ENCODE measurements at regions not wholly inside any gene's neighbourhood (a gene's known extent, or its start where the extent isn't known, plus 50 kb on each side); places are given as distances from the start of the nearest gene placed in this dataset.
"Not testable (repeated sequence)": the region's sequence is repeated elsewhere in the genome, so short reads cannot be mapped to it uniquely, and the experiment has no call there.

GRCh38 chr4:1523033-1523432 lies 116.8 kb upstream of the NKX1-1 start:
- no peak for DNase-seq

GRCh38 chr4:1522606-1523005 lies 116.4 kb upstream of the NKX1-1 start:
- no peak for DNase-seq

DNA sequence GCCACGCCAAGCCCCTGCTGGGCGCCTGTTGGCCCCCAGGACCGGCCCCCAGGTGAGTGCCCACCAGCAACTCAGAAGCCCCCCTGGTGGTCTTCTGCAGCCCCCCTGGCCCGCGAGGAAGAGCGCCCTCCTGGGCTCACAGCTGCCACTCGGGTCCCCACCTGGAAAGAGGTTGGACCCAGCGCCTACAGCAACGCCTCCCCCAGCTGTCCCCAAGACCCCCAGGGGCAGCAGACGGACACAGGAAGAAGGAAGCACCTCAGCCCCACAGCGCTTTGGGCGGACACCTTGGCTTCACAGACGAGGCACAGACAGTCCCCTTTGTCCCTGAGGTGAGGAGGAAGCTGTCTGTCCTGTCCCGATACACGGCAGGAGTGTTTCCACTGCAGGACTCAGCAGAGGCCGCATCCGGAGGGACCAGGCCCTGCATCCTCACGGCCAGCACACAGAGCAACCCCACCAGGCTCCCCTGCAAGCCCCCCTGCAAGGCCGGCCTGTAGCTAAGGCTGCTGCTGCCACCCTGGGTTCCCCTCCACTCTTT lies 115.6 kb upstream of the NKX1-1 start:
- DNase-seq = no peak

DNA sequence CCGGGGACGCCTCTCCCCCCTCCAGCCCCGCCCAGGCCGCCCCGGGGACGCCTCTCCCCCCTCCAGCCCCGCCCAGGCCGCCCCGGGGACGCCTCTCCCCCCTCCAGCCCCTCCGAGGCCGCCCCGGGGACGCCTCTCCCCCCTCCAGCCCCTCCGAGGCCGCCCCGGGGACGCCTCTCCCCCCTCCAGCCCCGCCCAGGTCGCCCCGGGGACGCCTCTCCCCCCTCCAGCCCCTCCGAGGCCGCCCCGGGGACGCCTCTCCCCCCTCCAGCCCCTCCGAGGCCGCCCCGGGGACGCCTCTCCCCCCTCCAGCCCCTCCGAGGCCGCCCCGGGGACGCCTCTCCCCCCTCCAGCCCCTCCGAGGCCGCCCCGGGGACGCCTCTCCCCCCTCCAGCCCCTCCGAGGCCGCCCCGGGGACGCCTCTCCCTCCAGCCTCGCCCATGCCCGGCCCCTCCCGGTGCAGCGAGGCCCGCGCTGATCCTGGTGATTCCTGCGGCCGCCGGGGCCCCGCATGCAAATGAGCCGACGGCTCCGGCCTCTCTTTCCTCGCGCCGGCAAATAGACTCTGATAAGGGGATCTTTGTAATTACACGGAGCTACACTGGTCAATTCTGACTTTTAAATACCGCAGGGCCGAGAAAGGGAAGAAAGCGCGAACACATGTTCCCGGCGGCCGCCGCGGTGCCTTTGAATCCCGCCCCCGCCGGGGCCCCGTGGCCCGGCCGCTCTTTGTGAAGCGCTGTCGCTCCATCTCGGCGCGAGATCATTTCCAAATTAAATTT lies 114.7 kb upstream of the NKX1-1 start:
- DNase-seq = not testable (repeated sequence)

- no peak for DNase-seq
Observed at GRCh38 chr4:1519787-1520661, 113.8 kb upstream of the NKX1-1 start.

DNA sequence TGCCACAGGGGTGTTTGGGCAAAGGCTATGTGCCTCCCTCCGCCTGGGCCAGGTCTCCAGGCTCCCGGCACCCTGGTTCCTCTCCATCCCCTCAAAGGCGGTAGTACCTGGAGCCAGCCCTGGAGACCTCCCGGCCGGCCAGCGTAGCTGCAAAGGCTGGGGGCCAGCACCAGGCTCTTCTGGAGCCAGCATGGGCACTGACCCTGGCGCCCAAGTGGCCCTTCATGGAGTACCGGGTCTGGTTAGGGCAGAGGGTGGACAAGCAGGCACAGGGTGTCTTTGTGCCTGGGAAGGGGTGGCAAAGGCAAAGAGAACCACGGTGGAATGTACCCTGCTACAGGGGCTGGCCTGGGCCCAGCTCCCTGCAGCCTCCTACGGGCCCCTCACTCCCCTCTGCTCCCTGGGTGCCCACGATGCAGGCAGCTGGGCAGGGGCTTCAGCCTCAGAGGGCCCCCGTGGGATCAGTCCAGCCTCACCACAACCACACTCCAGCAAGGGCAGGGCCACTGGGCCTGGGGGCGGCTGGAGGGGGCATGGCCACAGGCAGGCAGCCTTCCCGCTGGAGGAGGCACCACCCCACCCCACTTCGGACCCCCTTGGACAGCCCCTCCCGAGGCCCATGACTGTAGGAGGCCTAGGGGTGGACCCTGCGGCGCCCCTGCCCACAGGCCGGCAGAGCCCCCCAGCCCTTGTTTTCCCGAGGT lies 112.9 kb upstream of the NKX1-1 start:
- DNase-seq = no peak

DNA sequence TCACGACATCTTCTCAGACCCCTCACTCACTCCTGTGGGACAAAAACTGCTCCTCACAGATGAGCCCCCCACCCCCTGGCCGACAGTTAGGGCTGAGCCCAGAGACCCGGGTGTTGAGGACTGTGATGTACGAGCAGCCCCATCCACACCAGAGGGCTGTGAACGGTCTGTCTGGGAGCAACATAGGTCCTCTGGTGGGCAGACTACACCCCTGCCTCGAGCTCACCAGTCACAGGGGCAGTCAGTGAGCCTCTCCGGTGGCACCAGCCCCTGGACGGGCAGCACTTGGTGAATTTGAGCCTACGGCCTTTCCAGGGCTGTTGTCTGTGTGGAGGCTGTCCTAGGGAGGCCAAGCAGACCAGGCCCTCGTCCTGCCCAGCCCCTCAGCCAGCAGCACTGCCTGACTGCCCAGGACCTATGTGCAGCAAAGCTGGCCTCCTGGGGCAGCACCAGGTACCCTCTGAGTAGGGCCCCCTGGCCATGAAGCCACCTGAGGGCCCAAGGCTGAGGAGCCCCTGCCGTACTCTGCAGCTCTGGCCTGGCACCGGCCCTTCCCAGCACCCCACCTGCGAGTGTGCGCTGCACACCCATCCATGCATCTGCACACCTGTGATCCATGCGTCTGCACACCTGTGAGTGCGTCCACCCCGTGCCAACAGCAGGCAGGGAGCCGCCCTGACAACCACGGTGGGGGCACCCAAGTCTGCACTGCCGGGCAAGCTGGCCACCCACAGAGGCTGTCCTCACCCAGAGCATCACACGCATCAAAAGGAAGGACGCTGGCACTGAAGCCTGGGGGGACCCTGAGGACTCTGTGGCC lies 111.6 kb upstream of the NKX1-1 start:
- DNase-seq = no peak

DNA sequence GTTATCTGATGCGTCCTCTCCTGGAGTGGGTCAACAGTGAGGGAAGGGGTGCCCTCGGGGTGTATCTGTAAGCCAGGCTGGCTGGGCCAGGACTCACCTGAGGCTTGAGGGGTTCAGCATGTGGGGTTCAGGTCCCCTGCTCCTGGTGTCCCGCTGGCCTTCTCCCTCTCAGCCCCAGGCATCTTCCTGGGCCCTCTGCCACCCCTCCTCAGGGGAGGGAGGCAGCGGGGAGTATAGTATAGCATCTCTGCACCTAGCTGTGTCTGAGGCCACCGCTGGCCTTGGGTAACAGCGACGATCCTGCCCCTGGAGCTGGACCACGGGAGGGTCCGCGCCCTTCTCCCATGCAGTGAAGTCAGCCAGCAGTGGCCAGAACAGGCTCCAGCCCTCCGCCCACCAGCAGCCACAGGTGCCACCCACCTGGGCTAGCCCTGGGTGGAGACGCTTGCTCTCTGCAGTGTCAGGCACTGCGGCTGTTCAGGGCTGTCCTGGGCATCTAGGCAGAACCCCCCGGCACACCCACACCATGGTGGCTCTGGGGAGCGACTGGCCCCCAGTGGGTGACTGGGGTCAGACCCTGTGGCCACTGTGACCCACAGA lies 110.7 kb upstream of the NKX1-1 start:
- no peak for DNase-seq

DNA sequence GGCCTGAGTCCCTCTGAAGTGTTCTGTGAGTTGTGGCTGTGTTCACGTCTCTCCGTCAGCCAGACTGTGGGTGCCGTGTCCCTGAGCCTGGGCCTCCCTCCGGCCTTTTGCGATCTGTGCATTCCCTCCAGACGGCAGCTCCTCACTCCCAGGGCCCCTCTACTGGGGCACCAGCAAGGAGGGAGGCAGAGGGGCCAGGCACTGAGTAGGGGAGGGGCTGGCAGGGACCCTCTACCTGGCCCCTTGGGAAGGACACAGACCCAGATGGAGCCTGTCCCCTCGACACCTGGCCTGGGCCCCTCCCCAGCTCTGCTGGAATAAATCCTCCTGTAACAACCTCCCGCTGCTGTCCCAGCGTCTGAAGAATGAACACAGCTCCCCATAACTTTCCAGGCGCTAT lies 110.0 kb upstream of the NKX1-1 start:
- no peak for DNase-seq

GRCh38 chr4:1515763-1516162 lies 109.5 kb upstream of the NKX1-1 start:
- DNase-seq = no peak

GRCh38 chr4:1515156-1515555 lies 108.9 kb upstream of the NKX1-1 start:
- DNase-seq = no peak

DNA sequence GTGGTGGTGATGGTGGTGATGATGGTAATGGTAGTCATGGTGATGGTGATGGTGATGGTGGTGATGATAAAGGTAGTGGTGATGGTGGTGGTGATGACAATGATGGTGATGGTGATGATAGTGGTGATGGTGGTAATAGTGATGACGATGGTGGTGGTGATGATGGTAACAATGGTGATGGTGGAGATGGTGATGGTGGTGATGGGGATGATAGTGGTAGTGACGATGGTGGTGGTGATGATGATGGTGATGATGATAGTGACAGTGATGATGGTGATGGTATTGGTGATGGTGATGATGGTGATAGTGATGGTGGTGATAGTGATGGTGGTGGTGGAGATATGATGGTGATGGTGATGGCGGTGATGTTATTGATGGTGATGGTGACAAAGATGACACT lies 108.4 kb upstream of the NKX1-1 start:
- no peak for DNase-seq

GRCh38 chr4:1513936-1514483 lies 107.8 kb upstream of the NKX1-1 start:
- no peak for DNase-seq

GRCh38 chr4:1512738-1513660 lies 106.8 kb upstream of the NKX1-1 start:
- no peak for DNase-seq

DNA sequence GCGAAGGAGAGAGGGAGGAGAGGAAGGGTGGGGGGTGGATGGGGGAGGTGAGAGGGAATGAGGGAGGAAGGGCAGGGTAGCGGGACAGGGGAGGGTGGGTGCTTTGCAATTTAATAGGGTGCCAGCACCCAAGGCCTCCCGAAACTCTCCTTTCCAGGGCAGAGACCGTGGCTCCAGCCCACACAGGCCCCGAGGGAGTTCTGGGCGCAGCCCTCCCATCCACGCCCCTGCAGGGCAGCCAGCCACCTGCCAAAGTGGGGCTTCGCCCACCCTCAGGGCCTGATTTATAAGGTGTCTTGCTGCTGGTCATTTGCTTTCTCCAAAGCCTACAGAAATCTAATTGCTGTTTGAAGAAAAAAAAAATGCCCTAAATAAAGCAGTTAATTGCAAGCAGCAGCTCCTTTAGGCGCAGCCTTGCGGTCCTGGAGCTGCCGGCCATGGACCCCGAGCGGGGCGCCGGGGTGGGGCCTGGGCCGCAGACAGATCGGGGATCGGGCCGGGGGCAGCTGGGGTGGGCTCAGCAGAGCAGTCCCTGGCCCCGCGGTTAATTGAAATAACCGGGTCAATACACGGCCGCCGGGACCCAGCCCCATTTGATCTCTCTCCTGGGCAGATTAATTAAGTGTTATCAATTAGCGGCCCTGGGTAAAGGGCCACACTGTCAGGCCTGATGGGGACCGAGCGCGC lies 106.0 kb upstream of the NKX1-1 start:
- DNase-seq = no peak

GRCh38 chr4:1511441-1512041 lies 105.3 kb upstream of the NKX1-1 start:
- DNase-seq = no peak

- no peak for DNase-seq
Observed at GRCh38 chr4:1510931-1511330, 104.7 kb upstream of the NKX1-1 start.

DNA sequence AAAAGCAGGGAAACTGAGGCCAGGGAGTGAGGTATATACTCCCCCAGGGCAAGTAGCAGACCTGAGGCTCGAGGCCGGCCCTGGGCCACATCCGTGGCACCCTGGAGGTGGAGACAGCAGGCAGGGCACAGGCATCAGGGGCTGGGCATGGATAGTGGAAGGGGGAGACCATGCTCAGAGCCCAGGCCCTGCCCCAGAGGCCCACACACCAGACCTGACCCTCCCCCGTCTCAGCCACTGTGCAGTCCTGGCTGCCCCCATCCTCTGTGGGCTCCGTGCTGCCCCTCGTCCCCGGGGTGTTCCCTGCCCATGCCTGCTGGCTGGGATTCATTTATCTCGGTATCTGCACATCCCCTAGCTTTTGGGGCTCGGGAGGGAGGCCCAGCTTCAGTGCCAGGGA lies 103.1 kb upstream of the NKX1-1 start:
- no peak for DNase-seq
